CD14-positive monocyte (primary cell): ENCODE measurements at regions not wholly inside any gene's neighbourhood (a gene's known extent, or its start where the extent isn't known, plus 50 kb on each side); places are given as distances from the start of the nearest gene placed in this dataset.

ENCODE experiments used
- DNase-seq, 3 donors: peaks; one replicate each; pipeline ENCODE4 v3.0.0-alpha.2; 2011 to 2022
- H2AFZ ChIP-seq: 2 replicates; pipeline ENCODE4 v1.6.0; 2012; ENCODE audit warnings: mild to moderate bottlenecking, low read depth, low read length, inconsistent platforms; ENCODE audit not compliant: insufficient read depth, poor library complexity, severe bottlenecking
- H3K27ac ChIP-seq, 2 donors: 1 replicate in 1 of 2; 2 replicates in 1 of 2; pipeline ENCODE4 v1.5.1; 2012 to 2013; ENCODE audit warnings: low read length in 2 of 2, control low read depth in 1 of 2, inconsistent platforms in 1 of 2, low read depth in 1 of 2, mild to moderate bottlenecking in 1 of 2
- H3K27me3 ChIP-seq, 2 donors: one replicate each; pipeline versions ENCODE4 v1.6.0 to v1.6.1; 2011 to 2013; ENCODE audit warnings: low read length in 2 of 2; ENCODE audit not compliant: control insufficient read depth in 2 of 2, insufficient read depth in 2 of 2
- H3K36me3 ChIP-seq, 2 donors: replicated peaks in 1 of 2; 1 replicate in 1 of 2; 2 replicates in 1 of 2; pipeline versions ENCODE4 v1.5.1 to v1.6.1; 2012 to 2013; ENCODE audit warnings: low read length in 2 of 2, control low read depth in 1 of 2, inconsistent platforms in 1 of 2, mild to moderate bottlenecking in 1 of 2; ENCODE audit not compliant: insufficient read depth in 2 of 2, control insufficient read depth in 1 of 2
- H3K4me1 ChIP-seq, 2 donors: 1 replicate in 1 of 2; 2 replicates in 1 of 2; pipeline versions ENCODE4 v1.5.1 to v1.6.1; 2012 to 2013; ENCODE audit warnings: low read length in 2 of 2, control low read depth in 1 of 2, inconsistent platforms in 1 of 2, mild to moderate bottlenecking in 1 of 2, moderate library complexity in 1 of 2; ENCODE audit not compliant: insufficient read depth in 2 of 2, control insufficient read depth in 1 of 2
- H3K4me2 ChIP-seq: replicated peaks from 2 replicates; pipeline ENCODE3; 2012; ENCODE audit warnings: low read length, moderate library complexity, mild to moderate bottlenecking; ENCODE audit not compliant: poor library complexity, severe bottlenecking; ENCODE audit errors: extremely low read depth
- H3K4me3 ChIP-seq, 3 experiments: fragments of 200-600 bp in 1 of 3; sonication (generic) in 1 of 3; replicated peaks in 1 of 3; 1 replicate in 2 of 3; 2 replicates in 1 of 3; pipeline ENCODE4 v1.5.1; 2011 to 2013; ENCODE audit warnings: low read length in 3 of 3, mild to moderate bottlenecking in 3 of 3, control low read depth in 2 of 3, low read depth in 2 of 3, inconsistent platforms in 1 of 3, moderate library complexity in 1 of 3
- H3K79me2 ChIP-seq: 2 replicates; pipeline ENCODE4 v1.6.0; 2012; ENCODE audit warnings: mild to moderate bottlenecking, control low read depth, inconsistent platforms, low read length, moderate library complexity; ENCODE audit not compliant: insufficient read depth
- H3K9ac ChIP-seq: 2 replicates; pipeline ENCODE4 v1.6.0; 2017; ENCODE audit warnings: low read length, mild to moderate bottlenecking; ENCODE audit not compliant: insufficient read depth, poor library complexity, severe bottlenecking
- H3K9me3 ChIP-seq, 2 donors: replicated peaks in 1 of 2; 1 replicate in 1 of 2; 2 replicates in 1 of 2; pipeline versions ENCODE4 v1.5.1 to v1.6.1; 2012 to 2013; ENCODE audit warnings: low read length in 2 of 2, control low read depth in 1 of 2; ENCODE audit not compliant: control insufficient read depth in 1 of 2, insufficient read depth in 1 of 2
- H4K20me1 ChIP-seq: 2 replicates; pipeline ENCODE4 v1.6.0; 2012; ENCODE audit warnings: mild to moderate bottlenecking, low read length, control low read depth, moderate library complexity; ENCODE audit not compliant: insufficient read depth
- H3K27ac Mint-ChIP-seq, 7 donors: one replicate each; pipeline ENCODE4 v1.8.0; 2020; ENCODE audit warnings: mild to moderate bottlenecking in 7 of 7, mixed read lengths in 7 of 7, moderate library complexity in 6 of 7, inconsistent platforms in 2 of 7
- H3K27me3 Mint-ChIP-seq, 3 donors: one replicate each; pipeline ENCODE4 v1.8.0; 2021 to 2022; ENCODE audit warnings: low read depth in 3 of 3, mild to moderate bottlenecking in 3 of 3, mixed read lengths in 3 of 3, moderate library complexity in 3 of 3, inconsistent platforms in 1 of 3
- H3K36me3 Mint-ChIP-seq, 2 donors: one replicate each; pipeline ENCODE4 v1.8.0; 2020; ENCODE audit warnings: mixed read lengths in 2 of 2, inconsistent platforms in 1 of 2, mild to moderate bottlenecking in 1 of 2
- H3K4me1 Mint-ChIP-seq: one replicate; pipeline ENCODE4 v1.8.0; 2020; ENCODE audit warnings: mild to moderate bottlenecking, mixed read lengths
- H3K4me3 Mint-ChIP-seq, 2 donors: one replicate each; pipeline ENCODE4 v1.8.0; 2020; ENCODE audit warnings: mild to moderate bottlenecking in 2 of 2, mixed read lengths in 2 of 2, moderate library complexity in 1 of 2
- H3K9me3 Mint-ChIP-seq, 7 donors: one replicate each; pipeline ENCODE4 v1.8.0; 2020 to 2022; ENCODE audit warnings: mixed read lengths in 7 of 7, mild to moderate bottlenecking in 6 of 7, moderate library complexity in 6 of 7, inconsistent platforms in 2 of 7
- WGBS: methylation state at CpG from one replicate; pipeline ENCODE4 v1.1.5; 2013; ENCODE audit warnings: missing lambda C conversion rate; ENCODE audit not compliant: insufficient coverage; 5-methylcytosine and 5-hydroxymethylcytosine counted together
- intact Hi-C, 2 donors: fragments of 100-400 bp; cut with micrococcal nuclease; formaldehyde crosslinking; loops; one replicate each; pipeline versions ENCODE4 v1.15.0 to v1.15.1; 2023
- TF ChIP-seq, protein P1 (sequence below): fragments of 200-600 bp; IDR thresholded peaks from one replicate; pipeline ENCODE4 v1.8.0; 2022; ENCODE audit warnings: antibody characterized with exemption, mild to moderate bottlenecking

DNA sequence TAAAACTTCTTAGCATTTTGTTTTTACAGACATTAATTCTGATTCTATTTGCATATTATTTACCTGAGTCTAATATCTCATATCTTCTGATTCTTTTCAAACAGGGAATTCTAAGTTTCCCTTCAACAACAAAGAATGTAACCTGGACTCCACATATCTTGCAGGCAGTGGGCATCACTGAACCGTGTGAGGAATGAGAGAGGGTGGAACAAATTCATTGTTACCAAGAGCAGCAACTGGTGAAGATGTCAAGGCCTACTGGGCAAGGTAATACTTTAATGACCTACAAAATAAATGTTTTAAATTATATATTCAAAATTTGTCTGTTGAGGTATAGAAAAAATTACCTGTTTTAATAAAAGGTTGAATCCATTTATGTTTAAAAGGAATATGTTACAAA, 455.3 kb upstream of the TUSC1 start:
- Mint-ChIP-seq H3K36me3 (no peaks in the 10 kb centered on the region), H3K9me3 (peaks cover 0 to 2% (median 1%) of the 10 kb centered on the region in 7 donors), H3K27ac (no peak overlapping the region), H3K4me3 (no peak overlapping the region), H3K27me3 (no peaks in the 10 kb centered on the region), H3K4me1 (no peaks in the 10 kb centered on the region)
- TF ChIP-seq, protein P1, sequence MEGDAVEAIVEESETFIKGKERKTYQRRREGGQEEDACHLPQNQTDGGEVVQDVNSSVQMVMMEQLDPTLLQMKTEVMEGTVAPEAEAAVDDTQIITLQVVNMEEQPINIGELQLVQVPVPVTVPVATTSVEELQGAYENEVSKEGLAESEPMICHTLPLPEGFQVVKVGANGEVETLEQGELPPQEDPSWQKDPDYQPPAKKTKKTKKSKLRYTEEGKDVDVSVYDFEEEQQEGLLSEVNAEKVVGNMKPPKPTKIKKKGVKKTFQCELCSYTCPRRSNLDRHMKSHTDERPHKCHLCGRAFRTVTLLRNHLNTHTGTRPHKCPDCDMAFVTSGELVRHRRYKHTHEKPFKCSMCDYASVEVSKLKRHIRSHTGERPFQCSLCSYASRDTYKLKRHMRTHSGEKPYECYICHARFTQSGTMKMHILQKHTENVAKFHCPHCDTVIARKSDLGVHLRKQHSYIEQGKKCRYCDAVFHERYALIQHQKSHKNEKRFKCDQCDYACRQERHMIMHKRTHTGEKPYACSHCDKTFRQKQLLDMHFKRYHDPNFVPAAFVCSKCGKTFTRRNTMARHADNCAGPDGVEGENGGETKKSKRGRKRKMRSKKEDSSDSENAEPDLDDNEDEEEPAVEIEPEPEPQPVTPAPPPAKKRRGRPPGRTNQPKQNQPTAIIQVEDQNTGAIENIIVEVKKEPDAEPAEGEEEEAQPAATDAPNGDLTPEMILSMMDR: no peak
- no peaks in the 10 kb centered on the region for H3K4me1 ChIP-seq
- H4K20me1 ChIP-seq: no peaks in the 10 kb centered on the region
- no peak overlapping the region for H3K4me3 ChIP-seq
- intact Hi-C loops: no loop called here
- WGBS: no CpG with 5 or more reads among the region's 1 CpG
- H3K36me3 ChIP-seq: no peaks in the 10 kb centered on the region
- H3K9ac ChIP-seq: no peak overlapping the region
- no peaks in the 10 kb centered on the region for H3K27me3 ChIP-seq
- no peak overlapping the region for H2AFZ ChIP-seq
- H3K27ac ChIP-seq: no peak overlapping the region
- no peak for DNase-seq
- no peaks in the 10 kb centered on the region for H3K9me3 ChIP-seq
- no peaks in the 10 kb centered on the region for H3K79me2 ChIP-seq
- no peak overlapping the region for H3K4me2 ChIP-seq

DNA sequence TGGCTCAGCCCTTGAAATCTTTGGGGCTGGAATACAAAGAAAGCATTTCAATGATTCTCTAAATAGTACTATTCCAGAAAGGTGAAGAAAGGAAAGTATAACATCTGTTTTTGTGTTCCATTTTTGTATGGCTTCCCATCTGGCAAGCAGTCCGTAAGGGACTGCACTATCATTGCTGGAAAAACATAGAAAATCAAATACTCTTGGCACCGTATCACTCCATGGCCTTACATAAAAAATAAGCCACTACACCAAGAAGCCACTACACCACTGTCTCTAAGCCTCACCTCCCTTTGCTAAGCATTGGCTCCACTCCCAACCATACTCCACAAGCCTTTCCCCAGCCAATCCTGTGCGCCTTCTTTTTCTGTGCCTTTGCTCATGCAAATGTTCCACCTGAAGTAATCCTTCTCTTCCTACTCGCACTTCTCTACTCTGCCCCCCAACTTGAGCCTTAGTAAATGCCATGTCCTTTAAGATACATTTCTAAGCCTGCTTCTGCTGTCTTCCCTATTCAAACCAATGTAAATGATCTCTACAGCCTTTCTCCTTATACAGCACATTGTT, 454.6 kb upstream of the TUSC1 start:
- Histone ChIP-seq H3K4me1 (no peaks in the 10 kb centered on the region), H2AFZ (no peak overlapping the region), H3K4me3 (no peak overlapping the region), H3K79me2 (no peaks in the 10 kb centered on the region), H3K36me3 (no peaks in the 10 kb centered on the region), H3K9ac (no peak overlapping the region), H4K20me1 (no peaks in the 10 kb centered on the region), H3K4me2 (no peak overlapping the region), H3K27ac (no peak overlapping the region), H3K27me3 (no peaks in the 10 kb centered on the region), H3K9me3 (no peaks in the 10 kb centered on the region)
- Mint-ChIP-seq H3K9me3 (peaks cover 0 to 2% (median 1%) of the 10 kb centered on the region in 7 donors), H3K27ac (no peak overlapping the region), H3K36me3 (no peaks in the 10 kb centered on the region), H3K27me3 (no peaks in the 10 kb centered on the region), H3K4me1 (no peaks in the 10 kb centered on the region), H3K4me3 (no peak overlapping the region)
- no peak for DNase-seq
- intact Hi-C loops: no loop called here
- 89% methylated on average over 4 of the region's 4 CpGs for WGBS
- TF ChIP-seq, protein P1: no peak
